MCF 10A (cell line): ENCODE measurements at regions not wholly inside any gene's neighbourhood (a gene's known extent, or its start where the extent isn't known, plus 50 kb on each side); places are given as distances from the start of the nearest gene placed in this dataset.

Experiments used
- BruUV-seq: library from RNA; stranded (reverse); fragments of 400-500 nt; replicated peaks from 2 replicates; lab custom pipeline; 2021; lab: Mats Ljungman, UMichigan
- CTCF ChIA-PET: fragments of 300-600 bp; sonication (Branson Sonifier 250); formaldehyde crosslinking; extraction: SDS; loops from one replicate; lab custom pipeline; 2021; ENCODE audit warnings: antibody characterized with exemption, inconsistent platforms; lab: Yijun Ruan, JAX
- POLR2A ChIA-PET: fragments of 300-600, 350-650 bp; sonication (Branson Sonifier 250); formaldehyde crosslinking; extraction: SDS; loops from one replicate; lab custom pipeline; 2020; ENCODE audit warnings: antibody characterized with exemption, inconsistent platforms; lab: Yijun Ruan, JAX
- DNase-seq: peaks from one replicate; pipeline ENCODE4 v3.0.0-alpha.2; 2018; ENCODE audit not compliant: unreplicated experiment
- H3K27ac Mint-ChIP-seq: one replicate; pipeline ENCODE4 v1.8.0; 2022; ENCODE audit warnings: mild to moderate bottlenecking, low read depth, mixed read lengths; ENCODE audit not compliant: unreplicated experiment
- H3K27me3 Mint-ChIP-seq: one replicate; pipeline ENCODE4 v1.8.0; 2022; ENCODE audit warnings: mixed read lengths; ENCODE audit not compliant: insufficient read depth, unreplicated experiment
- H3K36me3 Mint-ChIP-seq: one replicate; pipeline ENCODE4 v1.8.0; 2022; ENCODE audit warnings: mild to moderate bottlenecking, moderate library complexity, mixed read lengths; ENCODE audit not compliant: insufficient read depth, unreplicated experiment
- H3K4me1 Mint-ChIP-seq: one replicate; pipeline ENCODE4 v1.8.0; 2022; ENCODE audit warnings: mixed read lengths; ENCODE audit not compliant: insufficient read depth, unreplicated experiment
- H3K4me3 Mint-ChIP-seq: one replicate; pipeline ENCODE4 v1.8.0; 2022; ENCODE audit warnings: mild to moderate bottlenecking, moderate library complexity, mixed read lengths; ENCODE audit not compliant: unreplicated experiment
- H3K9me3 Mint-ChIP-seq: one replicate; pipeline ENCODE4 v1.8.0; 2022; ENCODE audit warnings: mixed read lengths; ENCODE audit not compliant: unreplicated experiment
- intact Hi-C: fragments of 100-400 bp; cut with micrococcal nuclease; formaldehyde crosslinking; loops from 2 replicates; pipeline ENCODE4 v1.14.1; 2022
- TF ChIP-seq, protein P1 (sequence below): fragments of 200-600 bp; IDR thresholded peaks from one replicate; pipeline ENCODE4 v1.8.0; 2022; ENCODE audit warnings: antibody characterized with exemption, mild to moderate bottlenecking; ENCODE audit not compliant: unreplicated experiment

DNA sequence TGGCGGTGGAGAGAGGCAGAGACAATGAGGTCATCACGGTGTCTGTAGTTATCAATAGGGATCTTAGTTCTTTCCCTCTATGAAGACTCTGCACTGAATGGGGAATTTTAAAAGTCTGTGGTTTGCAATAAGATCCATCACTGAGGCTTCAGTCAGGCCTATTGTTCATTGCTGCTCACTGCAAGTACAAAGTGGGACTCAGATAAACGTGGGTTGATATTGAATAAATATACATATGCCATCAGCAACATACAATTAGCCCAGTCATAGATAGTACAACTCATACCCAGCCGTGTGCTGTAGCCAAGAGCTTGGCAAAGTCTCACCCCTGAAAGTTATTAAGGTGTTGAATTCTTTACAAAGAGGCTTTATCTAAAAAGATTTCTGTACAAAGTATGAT, 88.4 kb downstream of the ENC1 start:
- no peaks in the 10 kb centered on the region for H3K36me3 Mint-ChIP-seq
- no peak overlapping the region for H3K4me3 Mint-ChIP-seq
- TF ChIP-seq, protein P1, sequence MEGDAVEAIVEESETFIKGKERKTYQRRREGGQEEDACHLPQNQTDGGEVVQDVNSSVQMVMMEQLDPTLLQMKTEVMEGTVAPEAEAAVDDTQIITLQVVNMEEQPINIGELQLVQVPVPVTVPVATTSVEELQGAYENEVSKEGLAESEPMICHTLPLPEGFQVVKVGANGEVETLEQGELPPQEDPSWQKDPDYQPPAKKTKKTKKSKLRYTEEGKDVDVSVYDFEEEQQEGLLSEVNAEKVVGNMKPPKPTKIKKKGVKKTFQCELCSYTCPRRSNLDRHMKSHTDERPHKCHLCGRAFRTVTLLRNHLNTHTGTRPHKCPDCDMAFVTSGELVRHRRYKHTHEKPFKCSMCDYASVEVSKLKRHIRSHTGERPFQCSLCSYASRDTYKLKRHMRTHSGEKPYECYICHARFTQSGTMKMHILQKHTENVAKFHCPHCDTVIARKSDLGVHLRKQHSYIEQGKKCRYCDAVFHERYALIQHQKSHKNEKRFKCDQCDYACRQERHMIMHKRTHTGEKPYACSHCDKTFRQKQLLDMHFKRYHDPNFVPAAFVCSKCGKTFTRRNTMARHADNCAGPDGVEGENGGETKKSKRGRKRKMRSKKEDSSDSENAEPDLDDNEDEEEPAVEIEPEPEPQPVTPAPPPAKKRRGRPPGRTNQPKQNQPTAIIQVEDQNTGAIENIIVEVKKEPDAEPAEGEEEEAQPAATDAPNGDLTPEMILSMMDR: no peak
- POLR2A ChIA-PET: interaction anchor here (0.6 kb wide), 1 partner anchor 236 kb away, joined by 3 read pairs; no protein-coding TSS in a partner anchor
- no peaks in the 10 kb centered on the region for H3K27me3 Mint-ChIP-seq
- DNase-seq: no peak
- H3K9me3 Mint-ChIP-seq: no peaks in the 10 kb centered on the region
- intact Hi-C loops: no loop called here
- no peak overlapping the region for H3K27ac Mint-ChIP-seq
- peaks cover 8% of the 10 kb centered on the region for H3K4me1 Mint-ChIP-seq
- BruUV-seq: no TSS peak
- CTCF ChIA-PET: interaction anchor here (0.7 kb wide), 1 partner anchor 60 kb away, joined by 3 read pairs; no protein-coding TSS in a partner anchor

DNA sequence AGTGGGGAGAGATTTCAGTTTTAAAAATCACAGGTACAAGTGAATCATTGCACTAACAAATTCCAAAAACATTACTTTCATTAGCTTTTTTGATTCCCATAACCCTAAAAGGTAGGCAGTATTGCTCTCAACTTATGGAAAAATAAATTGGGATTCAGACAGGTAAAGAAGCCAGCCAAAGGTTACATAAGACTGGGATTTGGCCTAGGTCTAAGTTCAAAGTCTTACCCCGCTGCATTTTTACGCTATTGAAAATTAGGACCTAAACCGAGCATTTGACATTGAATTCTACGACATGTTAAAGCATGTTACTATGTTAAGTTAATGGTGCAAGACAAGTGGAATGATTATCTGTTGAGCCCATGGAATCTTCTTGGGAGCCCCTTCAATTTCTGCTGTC, 89.6 kb downstream of the ENC1 start:
- Mint-ChIP-seq H3K27me3 (no peaks in the 10 kb centered on the region), H3K4me3 (no peak overlapping the region), H3K36me3 (no peaks in the 10 kb centered on the region), H3K9me3 (no peaks in the 10 kb centered on the region), H3K27ac (no peak overlapping the region), H3K4me1 (no peaks in the 10 kb centered on the region)
- intact Hi-C loops: no loop called here
- ChIA-PET POLR2A (no interaction called here), CTCF (no interaction called here)
- TF ChIP-seq, protein P1: no peak
- DNase-seq: no peak
- no TSS peak for BruUV-seq

DNA sequence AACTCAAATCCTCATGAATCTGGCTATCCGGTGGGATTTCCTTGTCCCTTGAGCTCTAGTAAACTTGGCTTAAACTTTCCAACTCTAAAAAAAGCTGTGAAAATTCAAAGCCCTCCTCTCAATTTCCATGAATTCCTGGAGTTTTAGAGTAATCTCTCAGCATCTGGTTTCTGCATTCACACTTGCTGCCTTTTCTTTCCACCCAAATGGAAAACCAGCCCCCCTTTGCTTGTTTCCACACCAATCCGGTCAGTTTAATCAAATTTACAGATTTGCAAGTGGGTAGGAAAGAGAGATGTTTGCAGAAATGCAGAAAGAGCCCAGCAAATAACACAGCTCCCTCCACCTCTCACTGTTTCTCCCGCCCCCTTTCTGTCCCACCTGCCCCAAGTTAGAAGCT, 91.1 kb downstream of the ENC1 start:
- intact Hi-C loops: no loop called here
- no peak for DNase-seq
- no TSS peak for BruUV-seq
- no peak overlapping the region for H3K27ac Mint-ChIP-seq
- no peaks in the 10 kb centered on the region for H3K27me3 Mint-ChIP-seq
- TF ChIP-seq, protein P1: no peak
- no peak overlapping the region for H3K4me3 Mint-ChIP-seq
- no peaks in the 10 kb centered on the region for H3K36me3 Mint-ChIP-seq
- H3K4me1 Mint-ChIP-seq: no peaks in the 10 kb centered on the region
- POLR2A ChIA-PET: interaction anchor here (0.7 kb wide), 1 partner anchor 8 kb away, joined by 4 read pairs; no protein-coding TSS in a partner anchor
- CTCF ChIA-PET: no interaction called here
- H3K9me3 Mint-ChIP-seq: no peaks in the 10 kb centered on the region

DNA sequence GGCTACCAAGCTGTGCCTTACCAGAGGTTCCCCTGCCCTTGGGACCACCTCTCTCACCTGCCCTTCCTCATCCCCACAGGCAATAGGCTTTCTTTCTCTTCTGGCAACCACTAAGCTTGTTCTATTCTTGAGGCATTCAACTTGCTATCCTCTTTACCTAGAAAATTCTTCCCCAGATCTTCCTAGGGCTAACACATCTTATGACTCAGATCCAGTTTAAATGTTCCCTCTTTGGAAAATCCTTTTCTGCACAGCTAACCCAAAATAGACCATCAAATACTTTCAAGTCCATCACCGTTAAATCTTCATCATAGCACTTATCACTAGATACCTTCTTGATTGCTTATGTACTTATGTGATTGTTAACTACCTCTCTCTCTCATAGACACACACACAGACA, 93.7 kb downstream of the ENC1 start:
- ChIA-PET CTCF (no interaction called here), POLR2A (no interaction called here)
- H3K36me3 Mint-ChIP-seq: no peaks in the 10 kb centered on the region
- TF ChIP-seq, protein P1: no peak
- no peak overlapping the region for H3K27ac Mint-ChIP-seq
- BruUV-seq: no TSS peak
- peaks cover 16% of the 10 kb centered on the region for H3K4me1 Mint-ChIP-seq
- no peaks in the 10 kb centered on the region for H3K9me3 Mint-ChIP-seq
- intact Hi-C loops: no loop called here
- no peak for DNase-seq
- no peaks in the 10 kb centered on the region for H3K27me3 Mint-ChIP-seq
- no peak overlapping the region for H3K4me3 Mint-ChIP-seq
